HCT116 (cell line): ENCODE measurements at regions not wholly inside any gene's neighbourhood (a gene's known extent, or its start where the extent isn't known, plus 50 kb on each side); places are given as distances from the start of the nearest gene placed in this dataset.

Source experiments
- ATAC-seq: fragments of 200-7000 bp; cut with Tn5 transposase; 2 replicates; pipeline ENCODE4 v1.9.1; 2020; ENCODE audit warnings: mild to moderate bottlenecking, moderate library complexity
- BruUV-seq: library from RNA; stranded (reverse); fragments of 400-500 nt; replicated peaks from 2 replicates; lab custom pipeline; 2021; lab: Mats Ljungman, UMichigan
- CTCF ChIA-PET: fragments of 300-600 bp; sonication (Branson Sonifier 250); formaldehyde crosslinking; loops from one replicate; lab custom pipeline; 2021; ENCODE audit warnings: antibody characterized with exemption; lab: Charles Lee
- POLR2A ChIA-PET: fragments of 300-600, 350-600 bp; sonication (Branson Sonifier 250); formaldehyde crosslinking; loops from one replicate; lab custom pipeline; 2021; ENCODE audit warnings: antibody characterized with exemption; lab: Charles Lee
- RAD21 ChIA-PET, 2 experiments: fragments of 300-600 bp; sonication (Branson Sonifier 250); formaldehyde crosslinking; loops; one replicate each; lab custom pipeline; 2023; ENCODE audit warnings: low total read pairs in 2 of 2; ENCODE audit not compliant: uncharacterized antibody in 2 of 2, unreplicated experiment in 2 of 2, low non-redundant PET in 1 of 2; lab: Charles Lee
- DNase-seq: peaks from one replicate; pipeline ENCODE4 v3.0.0-alpha.2; 2010; ENCODE audit warnings: low read depth, low spot score
- H2AFZ ChIP-seq: fragments of 200-600 bp; shearing (Covaris generic), sonication (generic); 2 replicates; pipeline ENCODE4 v1.6.1; 2017; ENCODE audit warnings: low read depth, mixed run types, mixed read lengths, antibody characterized with exemption, low read length; ENCODE audit not compliant: poor library complexity, severe bottlenecking
- H3K27ac ChIP-seq: 2 replicates; pipeline ENCODE4 v1.5.1; 2012; ENCODE audit warnings: low read depth, low read length
- H3K27me3 ChIP-seq: fragments of 200-600 bp; sonication (generic); 2 replicates; pipeline ENCODE4 v1.6.1; 2016; ENCODE audit warnings: mixed run types, low read length, mixed read lengths; ENCODE audit not compliant: insufficient read depth
- H3K36me3 ChIP-seq, 2 experiments: fragments of 200-500 bp in 1 of 2; fragments of 200-600 bp in 1 of 2; sonication (Bioruptor generic) in 1 of 2; sonication (generic) in 1 of 2; 2 replicates each; pipeline versions ENCODE4 v1.5.1 to v1.6.1; 2014 to 2016; ENCODE audit warnings: low read length in 2 of 2, inconsistent platforms in 1 of 2, mixed read lengths in 1 of 2, mixed run types in 1 of 2; ENCODE audit not compliant: insufficient read depth in 2 of 2, control insufficient read depth in 1 of 2
- H3K4me1 ChIP-seq, 2 experiments: fragments of 200-600 bp in 1 of 2; sonication (generic) in 1 of 2; 2 replicates each; pipeline versions ENCODE4 v1.5.1 to v1.6.1; 2012 to 2017; ENCODE audit warnings: low read length in 2 of 2, inconsistent platforms in 1 of 2, mild to moderate bottlenecking in 1 of 2, mixed read lengths in 1 of 2, mixed run types in 1 of 2, moderate library complexity in 1 of 2; ENCODE audit not compliant: insufficient read depth in 2 of 2, control insufficient read depth in 1 of 2
- H3K4me2 ChIP-seq: fragments of 200-600 bp; sonication (generic); 2 replicates; pipeline ENCODE4 v1.6.1; 2017; ENCODE audit warnings: mixed run types, low read length, mixed read lengths
- H3K4me3 ChIP-seq, 2 experiments: fragments of 200-600 bp in 1 of 2; sonication (generic) in 1 of 2; replicated peaks in 1 of 2; 2 replicates each; pipeline ENCODE4 v1.5.1; 2011 to 2016; ENCODE audit warnings: low read length in 2 of 2, control low read depth in 1 of 2, low read depth in 1 of 2, mild to moderate bottlenecking in 1 of 2, mixed read lengths in 1 of 2, mixed run types in 1 of 2
- H3K79me2 ChIP-seq: fragments of 200-600 bp; sonication (generic); 2 replicates; pipeline ENCODE4 v1.6.1; 2017; ENCODE audit warnings: mild to moderate bottlenecking, mixed run types, low read length, moderate library complexity, mixed read lengths; ENCODE audit not compliant: insufficient read depth
- H3K9ac ChIP-seq: fragments of 200-600 bp; sonication (generic); 2 replicates; pipeline ENCODE4 v1.6.1; 2016; ENCODE audit warnings: low read length, mixed read lengths
- H3K9me2 ChIP-seq: fragments of 200-600 bp; sonication (generic), shearing (Covaris generic); 2 replicates; pipeline ENCODE4 v1.6.1; 2017; ENCODE audit warnings: mixed run types, mild to moderate bottlenecking, moderate library complexity; ENCODE audit not compliant: insufficient read depth
- H3K9me3 ChIP-seq, 2 experiments: fragments of 200-500 bp in 1 of 2; fragments of 200-600 bp in 1 of 2; sonication (Bioruptor generic) in 1 of 2; sonication (generic) in 1 of 2; 2 replicates each; pipeline ENCODE4 v1.6.1; 2014 to 2017; ENCODE audit warnings: low read length in 2 of 2, mixed read lengths in 2 of 2, inconsistent platforms in 1 of 2, low read depth in 1 of 2, mild to moderate bottlenecking in 1 of 2, mixed run types in 1 of 2, moderate library complexity in 1 of 2; ENCODE audit not compliant: control insufficient read depth in 1 of 2, insufficient read depth in 1 of 2
- H4K20me1 ChIP-seq: fragments of 200-600 bp; sonication (generic), shearing (Covaris generic); 2 replicates; pipeline ENCODE4 v1.6.1; 2017; ENCODE audit warnings: mixed run types, mild to moderate bottlenecking, moderate library complexity; ENCODE audit not compliant: insufficient read depth
- ATF3 ChIP-seq: IDR thresholded peaks from 2 replicates; pipeline ENCODE4 v1.6.1; 2012
- CTCF ChIP-seq, 3 experiments: fragments of 200-600 bp in 1 of 3; sonication (generic) in 1 of 3; IDR thresholded peaks in 2 of 3; conservative IDR thresholded peaks in 1 of 3; 2 replicates each; pipeline ENCODE4 v1.5.1; 2012 to 2017; ENCODE audit warnings: low read depth in 2 of 3, low read length in 2 of 3, antibody characterized with exemption in 1 of 3, borderline replicate concordance in 1 of 3, control low read depth in 1 of 3, mild to moderate bottlenecking in 1 of 3, mixed read lengths in 1 of 3, mixed run types in 1 of 3, moderate library complexity in 1 of 3; ENCODE audit not compliant: insufficient read depth in 1 of 3
- EGR1 ChIP-seq: IDR thresholded peaks from 2 replicates; pipeline ENCODE4 v1.6.1; 2012; ENCODE audit warnings: low read depth
- POLR2A ChIP-seq: IDR thresholded peaks from 2 replicates; pipeline ENCODE4 v1.7.0; 2011; ENCODE audit warnings: borderline replicate concordance; ENCODE audit not compliant: insufficient read depth, insufficient read length; ENCODE audit errors: extremely low read depth
- RAD21 ChIP-seq: IDR thresholded peaks from 2 replicates; pipeline ENCODE4 v1.6.1; 2012; ENCODE audit warnings: low read depth, mild to moderate bottlenecking
- SIN3A ChIP-seq: IDR thresholded peaks from 2 replicates; pipeline ENCODE4 v1.6.1; 2012; ENCODE audit warnings: low read depth
- SRF ChIP-seq: IDR thresholded peaks from 2 replicates; pipeline ENCODE4 v1.6.1; 2012; ENCODE audit warnings: low read depth
- TCF7L2 ChIP-seq: IDR thresholded peaks from 2 replicates; pipeline ENCODE4 v1.7.0; 2011; ENCODE audit warnings: borderline replicate concordance, inconsistent platforms; ENCODE audit not compliant: insufficient read depth, insufficient read length; ENCODE audit errors: extremely low read depth
- YY1 ChIP-seq: IDR thresholded peaks from 2 replicates; pipeline ENCODE4 v1.6.1; 2011; ENCODE audit warnings: low read length, low read depth, moderate library complexity, mild to moderate bottlenecking; ENCODE audit not compliant: insufficient replicate concordance; ENCODE audit errors: extremely low read depth
- ZFX ChIP-seq: fragments of 450-650 bp; IDR thresholded peaks from 2 replicates; pipeline ENCODE4 v1.6.1; 2017
- ZNF274 ChIP-seq: fragments of 200-500 bp; sonication (Bioruptor generic); IDR thresholded peaks from 2 replicates; pipeline ENCODE4 v1.6.1; 2014; ENCODE audit warnings: mild to moderate bottlenecking, low read depth, low read length, inconsistent platforms
- intact Hi-C: fragments of 100-400 bp; cut with micrococcal nuclease; formaldehyde crosslinking; loops from 2 replicates; pipeline ENCODE4 v1.10.0; 2022

- H3K4me2 ChIP-seq, result peak overlapping the region; percentile 35
- peak; percentile 55 for TF ChIP-seq POLR2A
- peak; percentile 73 for TF ChIP-seq TCF7L2
- TF ChIP-seq ZNF274, result no peak
- peaks cover 0 to 8% of the 10 kb centered on the region in 2 experiments; a peak in 1 of 4 replicates for H3K36me3 ChIP-seq
- ATAC-seq (peak; percentile 29; the same call in 1 of the 2 replicates), DNase-seq (no peak)
- H3K4me3 ChIP-seq, result no peak overlapping the region
- H3K27me3 ChIP-seq, result no peaks in the 10 kb centered on the region
- ChIA-PET CTCF (interaction anchor here (1.2 to 1.3 kb wide), 4 partner anchors 14 to 320 kb away, joined by 3 to 4 read pairs (median 4); no protein-coding TSS in a partner anchor), RAD21 (no interaction called here), POLR2A (interaction anchor here (0.7 to 2.2 kb wide), 10 partner anchors 9 to 193 kb away, joined by 3 to 14 read pairs (median 4); no protein-coding TSS in a partner anchor)
- intact Hi-C loops, result no loop called here
- TSS peak; percentile 84 for BruUV-seq
- peak overlapping the region; percentile 21 for H3K9ac ChIP-seq
- H3K4me1 ChIP-seq, result peaks cover 73 to 77% of the 10 kb centered on the region in 2 experiments
- H3K9me2 ChIP-seq, result no peaks in the 10 kb centered on the region
- peak overlapping the region; percentile 94 for H3K27ac ChIP-seq
- H4K20me1 ChIP-seq, result no peaks in the 10 kb centered on the region
- peaks cover 6% of the 10 kb centered on the region for H3K79me2 ChIP-seq
- peaks cover 4 to 5% of the 10 kb centered on the region in 2 experiments; a peak in 1 of 4 replicates for H3K9me3 ChIP-seq
- no peak overlapping the region for H2AFZ ChIP-seq
These were observed 154.0 kb downstream of the BTC start for GRCh38 chr4:74640111-74640903.

GRCh38 chr4:74642006-74642405 lies 152.3 kb downstream of the BTC start:
- Histone ChIP-seq H3K4me3 (no peak overlapping the region), H4K20me1 (no peaks in the 10 kb centered on the region), H3K79me2 (peaks cover 12% of the 10 kb centered on the region), H3K27me3 (no peaks in the 10 kb centered on the region), H2AFZ (no peak overlapping the region), H3K4me1 (peaks cover 56 to 60% of the 10 kb centered on the region in 2 experiments), H3K27ac (peak overlapping the region; percentile 94), H3K9me3 (peaks cover 7% of the 10 kb centered on the region in 2 experiments; a peak in 2 of 4 replicates), H3K9me2 (no peaks in the 10 kb centered on the region), H3K4me2 (no peak overlapping the region), H3K9ac (peak overlapping the region; percentile 46), H3K36me3 (peaks cover 0 to 22% of the 10 kb centered on the region in 2 experiments; a peak in 1 of 4 replicates)
- POLR2A ChIA-PET, result interaction anchor here (1.6 to 2.2 kb wide), 3 partner anchors 8 to 24 kb away, joined by 5 to 11 read pairs (median 10); no protein-coding TSS in a partner anchor
- RAD21 ChIA-PET, result no interaction called here
- TF ChIP-seq SIN3A, result no peak
- TF ChIP-seq EGR1, result no peak
- TF ChIP-seq RAD21, result no peak
- no peak for TF ChIP-seq TCF7L2
- TF ChIP-seq YY1, result no peak
- TF ChIP-seq ATF3, result no peak
- TF ChIP-seq CTCF (IDR thresholded peaks at IDR 0.05 in 2 of 3, conservative IDR thresholded peaks at IDR 0.05 in 1 of 3; ENCODE audit: borderline replicate concordance in 1 of 3, insufficient read depth in 1 of 3, low read depth in 2 of 3, low read length in 2 of 3), result no peak
- TF ChIP-seq ZFX, result no peak
- no peak for TF ChIP-seq SRF
- CTCF ChIA-PET, result no interaction called here
- DNase-seq (no peak), ATAC-seq (no peak)
- BruUV-seq, result no TSS peak
- intact Hi-C loops, result no loop called here
